Small intestine (tissue), 7 donors: ENCODE measurements at regions not wholly inside any gene's neighbourhood (a gene's known extent, or its start where the extent isn't known, plus 50 kb on each side); places are given as distances from the start of the nearest gene placed in this dataset.

ENCODE experiments used
- DNase-seq, 2 donors: peaks; one replicate each; pipeline versions ENCODE4 v3.0.0 to v3.0.0-alpha.2; 2013
- FAIRE-seq: peaks from 2 replicates; lab custom pipeline; 2012; peaks lifted over from hg19 to GRCh38; lab: Jason Lieb, UNC
- H3K27ac ChIP-seq, 3 donors: one replicate each; pipeline ENCODE4 v1.5.1; 2013; ENCODE audit warnings: low read length in 2 of 3, mild to moderate bottlenecking in 2 of 3, control low read depth in 1 of 3, inconsistent platforms in 1 of 3, low read depth in 1 of 3, moderate library complexity in 1 of 3
- H3K27me3 ChIP-seq, 3 donors: one replicate each; pipeline ENCODE4 v1.6.1; 2013; ENCODE audit warnings: low read length in 3 of 3, inconsistent platforms in 1 of 3; ENCODE audit not compliant: control insufficient read depth in 3 of 3, insufficient read depth in 3 of 3
- H3K36me3 ChIP-seq, 3 donors: one replicate each; pipeline ENCODE4 v1.6.1; 2013; ENCODE audit warnings: low read length in 3 of 3, inconsistent platforms in 1 of 3, low read depth in 1 of 3, mild to moderate bottlenecking in 1 of 3, moderate library complexity in 1 of 3; ENCODE audit not compliant: control insufficient read depth in 3 of 3, insufficient read depth in 2 of 3
- H3K4me1 ChIP-seq, 3 donors: one replicate each; pipeline ENCODE4 v1.6.1; 2013; ENCODE audit warnings: low read length in 2 of 3, inconsistent platforms in 1 of 3, low read depth in 1 of 3, mild to moderate bottlenecking in 1 of 3, moderate library complexity in 1 of 3; ENCODE audit not compliant: control insufficient read depth in 3 of 3, insufficient read depth in 2 of 3
- H3K4me3 ChIP-seq, 3 donors: one replicate each; pipeline ENCODE4 v1.5.1; 2013; ENCODE audit warnings: low read length in 3 of 3, control low read depth in 1 of 3, inconsistent platforms in 1 of 3, low read depth in 1 of 3, mild to moderate bottlenecking in 1 of 3, moderate library complexity in 1 of 3
- H3K9me3 ChIP-seq, 2 donors: one replicate each; pipeline ENCODE4 v1.6.1; 2013; ENCODE audit warnings: low read depth in 1 of 2, low read length in 1 of 2; ENCODE audit not compliant: control insufficient read depth in 2 of 2, insufficient read depth in 1 of 2
- WGBS, 3 donors: extraction: QIAGEN DNeasy Blood & Tissue Kit; methylation state at CpG; one replicate each; pipeline ENCODE4 v1.1.7; 2013; 5-methylcytosine and 5-hydroxymethylcytosine counted together
- donor health status: healthy with polysubstance abuse.
- donor health status: control.
- donor health status: control.
- donor health status: Bipolar disorder and iron deficiency.
- donor health status: healthy.

- Histone ChIP-seq H3K27me3 (peaks cover 0 to 2% (median 0%) of the 10 kb centered on the region in 3 donors), H3K9me3 (no peaks in the 10 kb centered on the region), H3K4me3 (no peak overlapping the region), H3K27ac (no peak overlapping the region), H3K4me1 (no peaks in the 10 kb centered on the region), H3K36me3 (no peaks in the 10 kb centered on the region)
- WGBS, 3 donors = 82 to 85% (median 82%) methylated on average over 9 of the region's 9 CpGs
- DNase-seq = no peak
- no peak for FAIRE-seq
Measured at GRCh38 chr20:21033817-21034216, 72.3 kb downstream of the LINC00237 start.

- DNase-seq (no peak), FAIRE-seq (no peak)
- peaks cover 0 to 2% (median 0%) of the 10 kb centered on the region in 3 donors for H3K27me3 ChIP-seq
- H3K4me1 ChIP-seq = no peaks in the 10 kb centered on the region
- H3K9me3 ChIP-seq = no peaks in the 10 kb centered on the region
- H3K36me3 ChIP-seq = no peaks in the 10 kb centered on the region
- no peak overlapping the region for H3K4me3 ChIP-seq
- no peak overlapping the region for H3K27ac ChIP-seq
- 6 to 13% (median 11%) methylated on average over 1 of the region's 1 CpG for WGBS, 3 donors
Measured at GRCh38 chr20:21031666-21032065, 74.5 kb downstream of the LINC00237 start.

- Histone ChIP-seq H3K36me3 (no peaks in the 10 kb centered on the region), H3K4me3 (no peak overlapping the region), H3K4me1 (no peaks in the 10 kb centered on the region), H3K27me3 (peaks cover 0 to 2% (median 0%) of the 10 kb centered on the region in 3 donors), H3K9me3 (no peaks in the 10 kb centered on the region), H3K27ac (no peak overlapping the region)
- FAIRE-seq = no peak
- no peak for DNase-seq
- 77 to 90% (median 87%) methylated on average over 3 of the region's 3 CpGs for WGBS, 3 donors
Measured at GRCh38 chr20:21029341-21029740, 76.8 kb downstream of the LINC00237 start.

GRCh38 chr20:21028921-21029320 is 77.2 kb downstream of the LINC00237 start:
- no peak overlapping the region for H3K27ac ChIP-seq
- no peaks in the 10 kb centered on the region for H3K36me3 ChIP-seq
- no peak for DNase-seq
- 74 to 93% (median 77%) methylated on average over 4 of the region's 4 CpGs for WGBS, 3 donors
- no peaks in the 10 kb centered on the region for H3K4me1 ChIP-seq
- no peak for FAIRE-seq
- H3K9me3 ChIP-seq = no peaks in the 10 kb centered on the region
- H3K4me3 ChIP-seq = no peak overlapping the region
- peaks cover 0 to 2% (median 0%) of the 10 kb centered on the region in 3 donors for H3K27me3 ChIP-seq

GRCh38 chr20:21028436-21028835 is 77.7 kb downstream of the LINC00237 start:
- H3K27ac ChIP-seq = no peak overlapping the region
- 40 to 69% (median 65%) methylated on average over 3 of the region's 3 CpGs for WGBS, 3 donors
- FAIRE-seq = no peak

GRCh38 chr20:21027569-21027968 is 78.6 kb downstream of the LINC00237 start:
- FAIRE-seq (no peak), DNase-seq (peak in 1 of 2 donors; percentile 9)
- Histone ChIP-seq H3K27me3 (no peaks in the 10 kb centered on the region), H3K4me3 (no peak overlapping the region), H3K27ac (no peak overlapping the region), H3K4me1 (no peaks in the 10 kb centered on the region), H3K9me3 (no peaks in the 10 kb centered on the region), H3K36me3 (no peaks in the 10 kb centered on the region)
- 62 to 75% (median 64%) methylated on average over 7 of the region's 7 CpGs for WGBS, 3 donors

More at GRCh38 chr20:21028436-21028835, 77.7 kb downstream of the LINC00237 start:
- Histone ChIP-seq H3K4me3 (no peak overlapping the region), H3K36me3 (no peaks in the 10 kb centered on the region), H3K27me3 (no peaks in the 10 kb centered on the region), H3K9me3 (no peaks in the 10 kb centered on the region), H3K4me1 (no peaks in the 10 kb centered on the region)
- DNase-seq = no peak

- Histone ChIP-seq H3K4me3 (no peak overlapping the region), H3K4me1 (no peaks in the 10 kb centered on the region), H3K9me3 (no peaks in the 10 kb centered on the region), H3K27ac (no peak overlapping the region), H3K36me3 (no peaks in the 10 kb centered on the region), H3K27me3 (no peaks in the 10 kb centered on the region)
- FAIRE-seq (no peak), DNase-seq (no peak)
- 17 to 73% (median 33%) methylated on average over 6 of the region's 6 CpGs for WGBS, 3 donors
Measured at GRCh38 chr20:21026951-21027350, 79.2 kb downstream of the LINC00237 start.

- H3K27ac ChIP-seq = no peak overlapping the region
- DNase-seq (no peak), FAIRE-seq (no peak)
- H3K4me1 ChIP-seq = no peaks in the 10 kb centered on the region
- 82 to 95% (median 87%) methylated on average over 3 of the region's 3 CpGs for WGBS, 3 donors
- no peaks in the 10 kb centered on the region for H3K9me3 ChIP-seq
- H3K36me3 ChIP-seq = no peaks in the 10 kb centered on the region
- no peak overlapping the region for H3K4me3 ChIP-seq
- H3K27me3 ChIP-seq = peaks cover 0 to 14% (median 4%) of the 10 kb centered on the region in 3 donors
Measured at GRCh38 chr20:21024420-21024819, 81.7 kb downstream of the LINC00237 start.

GRCh38 chr20:21022925-21023324 is 83.2 kb downstream of the LINC00237 start:
- Histone ChIP-seq H3K4me1 (no peaks in the 10 kb centered on the region), H3K4me3 (no peak overlapping the region), H3K36me3 (no peaks in the 10 kb centered on the region), H3K27ac (no peak overlapping the region), H3K27me3 (peaks cover 0 to 19% (median 4%) of the 10 kb centered on the region in 3 donors), H3K9me3 (no peaks in the 10 kb centered on the region)
- DNase-seq (no peak), FAIRE-seq (no peak)
- 90 to 93% (median 91%) methylated on average over 5 of the region's 5 CpGs for WGBS, 3 donors
